Prostate gland (tissue), 2 donors: ENCODE measurements at regions not wholly inside any gene's neighbourhood (a gene's known extent, or its start where the extent isn't known, plus 50 kb on each side); places are given as distances from the start of the nearest gene placed in this dataset.

Experiments
- DNase-seq: peaks from one replicate; pipeline ENCODE4 v3.0.0-alpha.2; 2019; ENCODE audit warnings: low spot score
- H3K27ac ChIP-seq, 2 donors: fragments of 200-600 bp; sonication (generic); 2 replicates each; pipeline ENCODE4 v1.5.1; 2017 to 2019
- H3K27me3 ChIP-seq: fragments of 200-600 bp; sonication (generic); replicated peaks from 2 replicates; pipeline ENCODE4 v1.5.1; 2019; ENCODE audit not compliant: insufficient read depth
- H3K36me3 ChIP-seq, 2 donors: fragments of 200-600 bp; sonication (generic); 1 replicate in 1 of 2; 2 replicates in 1 of 2; pipeline versions ENCODE4 v1.5.1 to v1.8.1; 2017 to 2019
- H3K4me1 ChIP-seq: fragments of 200-600 bp; sonication (generic); replicated peaks from 2 replicates; pipeline ENCODE4 v1.5.1; 2019
- H3K4me3 ChIP-seq, 2 donors: fragments of 200-600 bp; sonication (generic); 2 replicates each; pipeline ENCODE4 v1.5.1; 2017 to 2019
- H3K9me3 ChIP-seq: fragments of 200-600 bp; sonication (generic); 2 replicates; pipeline ENCODE4 v1.5.1; 2017
- POLR2A ChIP-seq: fragments of 450-650 bp; IDR thresholded peaks from one replicate; pipeline ENCODE4 v1.6.1; 2016; ENCODE audit warnings: antibody characterized with exemption, mild to moderate bottlenecking
- POLR2AphosphoS5 ChIP-seq: sonication (generic); formaldehyde crosslinking; IDR thresholded peaks from one replicate; pipeline ENCODE4 v1.6.1; 2017; ENCODE audit warnings: antibody characterized with exemption
- WGBS: methylation state at CpG from one replicate; pipeline ENCODE4 v1.1.5; 2018; 5-methylcytosine and 5-hydroxymethylcytosine counted together
- intact Hi-C: fragments of 100-400 bp; cut with DNase I; formaldehyde crosslinking; loops from one replicate; pipeline ENCODE4 v1.14.2; 2022
- TF ChIP-seq, protein P1 (sequence below), 4 experiments: fragments of 200-600 bp in 2 of 4; fragments of 450-650 bp in 2 of 4; sonication (generic) in 2 of 4; IDR thresholded peaks; 1 replicate in 3 of 4; 2 replicates in 1 of 4; pipeline ENCODE4 v1.5.1; 2016 to 2019; ENCODE audit warnings: antibody characterized with exemption in 4 of 4, mild to moderate bottlenecking in 2 of 4, moderate library complexity in 2 of 4

DNA sequence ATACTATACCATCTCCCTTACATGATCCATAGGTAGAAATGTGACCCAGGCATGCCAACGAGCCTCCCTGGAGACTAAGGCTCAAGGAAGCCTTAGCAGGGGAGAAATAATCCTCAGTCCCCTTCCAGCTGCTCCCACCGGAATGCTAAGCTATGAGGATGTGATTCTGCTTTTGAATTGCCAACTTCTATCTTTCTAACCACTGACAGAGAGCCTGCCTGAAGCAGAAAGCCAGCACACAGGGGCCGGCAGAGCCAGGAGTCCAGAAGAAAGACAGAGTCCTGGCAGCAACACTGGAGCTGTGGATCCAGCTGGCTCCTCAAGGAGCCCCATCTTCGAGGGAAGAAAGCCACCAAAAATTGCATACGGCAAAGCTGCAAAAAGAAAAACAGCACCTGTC, 579.6 kb upstream of the CDH5 start:
- Histone ChIP-seq H3K27me3 (no peaks in the 10 kb centered on the region), H3K9me3 (no peaks in the 10 kb centered on the region), H3K27ac (no peak overlapping the region), H3K4me3 (no peak overlapping the region), H3K4me1 (no peaks in the 10 kb centered on the region), H3K36me3 (no peaks in the 10 kb centered on the region)
- no peak for DNase-seq
- intact Hi-C loops: no loop called here
- WGBS: 27% methylated on average over 5 of the region's 5 CpGs
- TF ChIP-seq POLR2A (no peak), POLR2AphosphoS5 (no peak)
- TF ChIP-seq, protein P1, sequence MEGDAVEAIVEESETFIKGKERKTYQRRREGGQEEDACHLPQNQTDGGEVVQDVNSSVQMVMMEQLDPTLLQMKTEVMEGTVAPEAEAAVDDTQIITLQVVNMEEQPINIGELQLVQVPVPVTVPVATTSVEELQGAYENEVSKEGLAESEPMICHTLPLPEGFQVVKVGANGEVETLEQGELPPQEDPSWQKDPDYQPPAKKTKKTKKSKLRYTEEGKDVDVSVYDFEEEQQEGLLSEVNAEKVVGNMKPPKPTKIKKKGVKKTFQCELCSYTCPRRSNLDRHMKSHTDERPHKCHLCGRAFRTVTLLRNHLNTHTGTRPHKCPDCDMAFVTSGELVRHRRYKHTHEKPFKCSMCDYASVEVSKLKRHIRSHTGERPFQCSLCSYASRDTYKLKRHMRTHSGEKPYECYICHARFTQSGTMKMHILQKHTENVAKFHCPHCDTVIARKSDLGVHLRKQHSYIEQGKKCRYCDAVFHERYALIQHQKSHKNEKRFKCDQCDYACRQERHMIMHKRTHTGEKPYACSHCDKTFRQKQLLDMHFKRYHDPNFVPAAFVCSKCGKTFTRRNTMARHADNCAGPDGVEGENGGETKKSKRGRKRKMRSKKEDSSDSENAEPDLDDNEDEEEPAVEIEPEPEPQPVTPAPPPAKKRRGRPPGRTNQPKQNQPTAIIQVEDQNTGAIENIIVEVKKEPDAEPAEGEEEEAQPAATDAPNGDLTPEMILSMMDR (IDR thresholded peaks at IDR 0.05): no peak

DNA sequence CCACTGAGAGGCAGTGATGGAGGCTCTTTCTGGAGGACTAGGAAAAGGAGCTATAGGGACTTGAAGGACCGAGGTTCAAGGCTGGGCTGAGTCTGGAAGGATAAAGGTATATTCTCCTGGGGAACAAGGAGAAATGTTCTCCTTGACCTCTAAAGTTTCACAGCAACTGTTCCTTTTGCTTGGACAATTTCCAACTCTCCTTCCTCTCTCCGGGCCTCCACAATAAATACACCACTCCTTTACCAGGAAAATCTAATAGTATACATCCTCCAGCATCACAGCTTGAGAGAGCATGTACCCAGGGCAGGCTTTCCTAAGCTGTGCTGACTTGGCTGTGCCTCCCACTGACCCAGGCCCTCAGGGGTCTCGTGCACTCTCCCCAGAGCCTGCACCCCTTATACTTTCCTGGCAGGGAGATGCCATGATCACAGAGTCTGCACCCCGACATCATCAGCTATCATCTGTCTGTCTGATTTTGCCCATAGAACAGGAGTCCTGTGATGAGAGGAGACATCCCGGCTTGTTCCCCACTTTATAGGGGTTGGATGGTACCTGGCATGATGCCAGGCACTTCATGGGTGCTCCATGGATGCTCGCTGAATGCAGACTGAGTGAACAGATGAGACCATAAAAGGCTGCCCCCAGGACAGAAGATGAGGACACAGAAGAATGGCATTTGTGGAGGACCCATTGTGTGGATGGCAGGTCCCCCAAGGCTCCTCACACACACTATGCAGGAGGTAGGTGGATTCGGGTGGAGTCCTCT, 582.6 kb upstream of the CDH5 start:
- Histone ChIP-seq H3K4me1 (no peaks in the 10 kb centered on the region), H3K9me3 (no peaks in the 10 kb centered on the region), H3K27me3 (no peaks in the 10 kb centered on the region), H3K27ac (no peak overlapping the region), H3K4me3 (no peak overlapping the region), H3K36me3 (no peaks in the 10 kb centered on the region)
- DNase-seq: no peak
- no peak for TF ChIP-seq POLR2A
- TF ChIP-seq POLR2AphosphoS5: no peak
- TF ChIP-seq, protein P1 (IDR thresholded peaks at IDR 0.05): no peak
- intact Hi-C loops: no loop called here
- 63% methylated on average over 7 of the region's 7 CpGs for WGBS

DNA sequence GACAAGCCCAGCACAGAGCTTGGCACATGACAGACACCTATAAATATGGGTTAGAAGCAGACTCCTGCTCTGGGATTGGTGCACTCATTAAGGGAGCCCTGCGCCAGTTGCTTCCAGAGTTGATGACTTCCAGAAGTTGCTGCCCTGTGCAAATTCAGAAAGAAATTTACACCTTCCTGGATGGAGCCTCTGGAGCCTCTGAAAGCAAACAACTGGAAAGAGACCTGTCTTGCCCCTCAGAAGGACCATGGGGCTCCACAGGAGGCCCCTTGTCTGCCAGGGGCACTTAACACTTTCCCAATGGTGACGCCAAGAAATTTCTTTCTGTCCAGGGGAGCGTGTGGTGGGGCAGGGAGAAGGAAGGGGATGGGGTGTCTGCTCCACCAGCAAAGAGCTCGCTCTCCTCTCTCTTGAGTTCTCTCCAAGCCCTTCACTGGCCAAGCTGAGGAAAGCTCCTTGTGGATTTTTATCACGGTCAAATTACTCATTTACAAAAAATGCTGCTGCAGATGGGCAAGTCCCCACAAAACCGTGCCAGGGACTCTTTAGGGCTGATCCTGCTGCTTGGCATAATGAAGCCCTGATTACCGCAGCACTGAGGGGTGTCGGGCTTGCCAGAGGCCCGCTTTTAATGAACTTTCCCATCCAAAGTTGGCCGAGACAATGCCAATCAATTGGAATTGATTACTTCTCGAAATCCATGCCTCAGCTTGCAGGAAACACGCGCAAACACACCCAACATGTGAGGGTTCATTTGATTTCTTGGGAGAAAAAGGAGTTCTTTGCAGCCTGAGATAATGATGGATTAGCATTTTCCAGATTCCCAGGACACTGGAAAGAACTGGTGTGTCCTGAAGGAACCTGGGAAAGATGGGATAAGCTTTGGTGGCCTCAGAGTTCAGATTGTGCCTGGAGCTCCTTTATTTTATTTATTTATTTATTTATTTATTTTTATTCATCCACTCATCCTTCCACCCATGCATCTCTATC, 583.6 kb upstream of the CDH5 start:
- peak; percentile 11 for DNase-seq
- H3K27me3 ChIP-seq: no peaks in the 10 kb centered on the region
- H3K27ac ChIP-seq: no peak overlapping the region
- no peaks in the 10 kb centered on the region for H3K36me3 ChIP-seq
- no peaks in the 10 kb centered on the region for H3K4me1 ChIP-seq
- no peaks in the 10 kb centered on the region for H3K9me3 ChIP-seq
- intact Hi-C loops: no loop called here
- TF ChIP-seq POLR2A (no peak), POLR2AphosphoS5 (no peak)
- TF ChIP-seq, protein P1 (IDR thresholded peaks at IDR 0.05): no peak
- WGBS: 44% methylated on average over 13 of the region's 13 CpGs
- no peak overlapping the region for H3K4me3 ChIP-seq

DNA sequence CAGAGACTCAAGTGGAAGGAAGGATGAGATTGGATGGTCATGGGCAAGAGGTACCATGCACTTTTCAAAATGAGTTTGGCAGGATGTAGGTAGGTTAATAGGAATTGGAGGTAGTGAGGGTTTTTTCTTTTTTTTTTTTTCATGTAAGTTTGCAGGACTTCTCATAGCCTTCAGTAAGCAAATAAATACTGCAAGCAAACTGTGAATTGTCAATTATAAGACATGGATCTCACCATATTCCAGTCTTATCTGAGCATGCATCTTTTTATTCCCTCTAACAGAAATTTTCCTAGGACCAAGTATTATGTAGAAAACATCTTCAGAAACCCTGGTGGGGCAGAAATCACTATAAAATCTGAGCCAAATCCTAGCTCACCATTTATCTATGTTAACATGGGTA, 584.6 kb upstream of the CDH5 start:
- no peak overlapping the region for H3K27ac ChIP-seq
- intact Hi-C loops: no loop called here
- H3K27me3 ChIP-seq: no peaks in the 10 kb centered on the region
- TF ChIP-seq POLR2A: no peak
- no peak for TF ChIP-seq POLR2AphosphoS5
- TF ChIP-seq, protein P1 (IDR thresholded peaks at IDR 0.05): no peak
- no peaks in the 10 kb centered on the region for H3K9me3 ChIP-seq
- DNase-seq: no peak
- H3K4me3 ChIP-seq: no peak overlapping the region
- no peaks in the 10 kb centered on the region for H3K4me1 ChIP-seq
- no peaks in the 10 kb centered on the region for H3K36me3 ChIP-seq
